GM12878 (cell line): ENCODE measurements at regions not wholly inside any gene's neighbourhood (a gene's known extent, or its start where the extent isn't known, plus 50 kb on each side); places are given as distances from the start of the nearest gene placed in this dataset.

Source experiments
- ATAC-seq: fragments of 200-7000 bp; cut with Tn5 transposase; 3 replicates; pipeline ENCODE4 v1.9.1; 2020; ENCODE audit warnings: mild to moderate bottlenecking, moderate library complexity
- BruUV-seq: library from RNA; stranded (reverse); fragments of 400-500 nt; replicated peaks from 2 replicates; lab custom pipeline; 2021; lab: Mats Ljungman, UMichigan
- CTCF ChIA-PET: fragments of 300-600 bp; sonication (Branson Sonifier 250); formaldehyde crosslinking; extraction: SDS; loops from one replicate; lab custom pipeline; 2021; ENCODE audit warnings: inconsistent platforms; lab: Yijun Ruan, JAX
- POLR2A ChIA-PET: fragments of 350-600 bp; formaldehyde crosslinking; extraction: SDS; loops from one replicate; lab custom pipeline; 2021; ENCODE audit warnings: inconsistent platforms; lab: Charles Lee
- RAD21 ChIA-PET: fragments of 300-600 bp; sonication (Branson Sonifier 250); formaldehyde crosslinking; loops from one replicate; lab custom pipeline; 2023; ENCODE audit warnings: antibody characterized with exemption; ENCODE audit not compliant: unreplicated experiment; lab: Charles Lee
- SMC1A ChIA-PET: fragments of 300-600 bp; sonication (Branson Sonifier 250); formaldehyde crosslinking; loops from one replicate; lab custom pipeline; 2023; ENCODE audit not compliant: unreplicated experiment, uncharacterized antibody; lab: Charles Lee
- DNase-seq: peaks from one replicate; pipeline ENCODE4 v3.0.0-alpha.2; 2011; ENCODE audit warnings: low read depth, low spot score
- FAIRE-seq: peaks from 3 replicates; lab custom pipeline; 2011; peaks lifted over from hg19 to GRCh38; lab: Jason Lieb, UNC
- H2AFZ ChIP-seq: 2 replicates; pipeline ENCODE4 v1.6.0; 2011; ENCODE audit warnings: low read depth, low read length, control low read depth; ENCODE audit not compliant: control insufficient read depth
- H3K27ac ChIP-seq: 2 replicates; pipeline ENCODE4 v1.5.1; 2011; ENCODE audit warnings: control low read depth; ENCODE audit not compliant: control insufficient read depth, insufficient read depth
- H3K27me3 ChIP-seq, 2 experiments: replicated peaks in 1 of 2; 2 replicates each; pipeline versions ENCODE4 v1.6.0 to v1.6.1; 2011; ENCODE audit warnings: low read length in 1 of 2; ENCODE audit not compliant: control insufficient read depth in 2 of 2, insufficient read depth in 2 of 2
- H3K36me3 ChIP-seq, 2 experiments: 2 replicates each; pipeline ENCODE4 v1.5.1; 2011; ENCODE audit warnings: low read length in 1 of 2; ENCODE audit not compliant: control insufficient read depth in 2 of 2, insufficient read depth in 2 of 2
- H3K4me1 ChIP-seq: 2 replicates; pipeline ENCODE4 v1.6.1; 2011; ENCODE audit warnings: mild to moderate bottlenecking, low read length, moderate library complexity, mixed read lengths; ENCODE audit not compliant: control insufficient read depth, insufficient read depth
- H3K4me2 ChIP-seq: 2 replicates; pipeline ENCODE4 v1.6.0; 2011; ENCODE audit warnings: control low read depth; ENCODE audit not compliant: control insufficient read depth, insufficient read depth
- H3K4me3 ChIP-seq: fragments of 200-600 bp; sonication (generic); 2 replicates; pipeline ENCODE4 v1.5.1; 2016
- H3K79me2 ChIP-seq: 2 replicates; pipeline ENCODE4 v1.6.0; 2011; ENCODE audit warnings: low read length; ENCODE audit not compliant: control insufficient read depth, insufficient read depth
- H3K9ac ChIP-seq: 2 replicates; pipeline ENCODE4 v1.8.0; 2011; ENCODE audit warnings: low read length, control low read depth, mixed read lengths; ENCODE audit not compliant: control insufficient read depth, insufficient read depth
- H3K9me3 ChIP-seq: replicated peaks from 3 replicates; pipeline ENCODE4 v1.5.1; 2011; ENCODE audit warnings: mild to moderate bottlenecking, low read length; ENCODE audit not compliant: control insufficient read depth, insufficient read depth
- H4K20me1 ChIP-seq: 2 replicates; pipeline ENCODE4 v1.6.0; 2011; ENCODE audit not compliant: control insufficient read depth, insufficient read depth
- CREB1 ChIP-seq: IDR thresholded peaks from 2 replicates; pipeline ENCODE4 v1.6.1; 2012; ENCODE audit warnings: low read depth, mild to moderate bottlenecking, inconsistent platforms
- CREM ChIP-seq: IDR thresholded peaks from 2 replicates; pipeline ENCODE4 v1.6.1; 2014; ENCODE audit warnings: antibody characterized with exemption, low read depth
- EED ChIP-seq: sonication (generic); IDR thresholded peaks from 2 replicates; pipeline ENCODE4 v1.6.1; 2016; ENCODE audit warnings: antibody characterized with exemption, low read depth
- EGR1 ChIP-seq, 2 experiments: IDR thresholded peaks; 1 replicate in 1 of 2; 2 replicates in 1 of 2; pipeline ENCODE4 v1.6.1; 2011 to 2012; ENCODE audit warnings: low read depth in 2 of 2, low read length in 2 of 2, borderline replicate concordance in 1 of 2, mild to moderate bottlenecking in 1 of 2, moderate library complexity in 1 of 2
- FOXK2 ChIP-seq: fragments of 450-650 bp; IDR thresholded peaks from 2 replicates; pipeline ENCODE4 v1.6.1; 2017; ENCODE audit warnings: mild to moderate bottlenecking, moderate library complexity
- IKZF1 ChIP-seq: fragments of 450-650 bp; conservative IDR thresholded peaks from 2 replicates; pipeline ENCODE4 v1.6.1; 2017; ENCODE audit warnings: antibody characterized with exemption, mild to moderate bottlenecking
- IKZF2 ChIP-seq, 2 experiments: fragments of 450-650 bp; IDR thresholded peaks; 2 replicates each; pipeline ENCODE4 v1.6.1; 2017; ENCODE audit warnings: mild to moderate bottlenecking in 2 of 2, moderate library complexity in 2 of 2
- NR2C2 ChIP-seq: IDR thresholded peaks from 2 replicates; pipeline ENCODE4 v1.6.1; 2011; ENCODE audit warnings: borderline replicate concordance, low read depth; ENCODE audit not compliant: control insufficient read depth, insufficient read length
- POU2F2 ChIP-seq: IDR thresholded peaks from 3 replicates; pipeline ENCODE4 v1.6.1; 2011; ENCODE audit warnings: low read depth, mild to moderate bottlenecking, low read length, borderline replicate concordance
- RB1 ChIP-seq: fragments of 450-650 bp; formaldehyde crosslinking; IDR thresholded peaks from 2 replicates; pipeline ENCODE4 v1.6.1; 2017; ENCODE audit warnings: mild to moderate bottlenecking, borderline replicate concordance
- RBBP5 ChIP-seq: fragments of 200-600 bp; sonication (generic); conservative IDR thresholded peaks from 2 replicates; pipeline ENCODE4 v1.6.1; 2016
- RFX5 ChIP-seq: IDR thresholded peaks from 2 replicates; pipeline ENCODE4 v1.6.1; 2011; ENCODE audit warnings: low read depth, low read length, improper control_type of control experiment
- SIX5 ChIP-seq: IDR thresholded peaks from 2 replicates; pipeline ENCODE4 v1.6.1; 2011; ENCODE audit warnings: mild to moderate bottlenecking, low read depth, low read length, moderate library complexity; ENCODE audit not compliant: severe bottlenecking
- SMARCA5 ChIP-seq: fragments of 450-650 bp; IDR thresholded peaks from 2 replicates; pipeline ENCODE4 v1.6.1; 2017; ENCODE audit warnings: mild to moderate bottlenecking
- SRF ChIP-seq, 2 experiments: IDR thresholded peaks; 2 replicates each; pipeline ENCODE4 v1.6.1; 2011; ENCODE audit warnings: low read depth in 2 of 2, low read length in 2 of 2, mild to moderate bottlenecking in 1 of 2, moderate library complexity in 1 of 2
- ZNF592 ChIP-seq: fragments of 450-650 bp; IDR thresholded peaks from 2 replicates; pipeline ENCODE4 v1.6.1; 2017; ENCODE audit warnings: mild to moderate bottlenecking, moderate library complexity
- WGBS: methylation state at CpG from one replicate; pipeline ENCODE4 v1.1.6; 2016; ENCODE audit warnings: low lambda C conversion rate; ENCODE audit not compliant: insufficient replicate concordance, insufficient coverage; ENCODE audit errors: missing lambda C conversion rate; 5-methylcytosine and 5-hydroxymethylcytosine counted together
- in situ Hi-C: fragments of 300-500 bp; cut with MboI; formaldehyde crosslinking; loops from 9 replicates; pipeline ENCODE4 v1.14.3; 2018; ENCODE audit warnings: mixed read lengths
- intact Hi-C: fragments of 100-400 bp; cut with micrococcal nuclease; formaldehyde crosslinking; loops from one replicate; pipeline ENCODE4 v1.14.2; 2022; ENCODE audit not compliant: unreplicated experiment
- TF ChIP-seq, protein P1 (sequence below): fragments of 450-650 bp; IDR thresholded peaks from 2 replicates; pipeline ENCODE4 v1.6.1; 2017; ENCODE audit warnings: low read depth, mild to moderate bottlenecking, moderate library complexity

DNA sequence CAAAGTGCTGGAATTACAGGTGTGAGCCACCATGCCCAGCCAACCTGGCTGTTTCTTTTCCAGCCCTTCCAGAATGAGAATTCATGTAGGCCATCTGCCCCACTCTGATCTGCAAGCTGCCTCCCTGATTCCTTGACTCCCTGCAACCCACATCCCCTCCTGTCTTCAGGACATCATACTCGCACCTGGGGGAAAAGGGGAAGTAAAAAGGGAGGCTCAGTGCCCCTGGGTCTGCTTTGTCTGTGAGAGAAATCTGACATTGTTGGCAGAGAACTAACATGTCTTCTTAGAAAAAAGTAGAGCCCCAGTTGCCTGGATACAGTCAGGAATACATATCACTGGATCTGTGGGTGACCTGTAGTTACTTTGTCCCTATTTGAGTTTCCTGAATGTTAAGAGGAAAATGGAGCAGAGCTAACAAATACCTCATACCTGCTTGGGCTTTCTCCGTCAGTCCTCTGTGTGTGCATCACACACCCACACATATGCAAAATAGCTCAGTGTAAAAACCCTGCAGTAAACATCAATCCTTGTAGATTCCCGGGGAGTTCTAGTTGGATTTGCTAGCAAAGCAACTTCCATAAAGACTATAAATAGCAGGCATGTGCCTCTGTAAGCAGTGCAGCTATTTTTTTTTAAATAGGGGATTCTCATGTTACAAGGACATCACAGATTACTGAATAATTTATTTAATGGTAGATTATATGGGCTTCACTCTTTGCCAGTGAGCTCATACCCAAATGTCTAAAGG, 62.9 kb downstream of the TEX35 start:
- Histone ChIP-seq H3K4me3 (peak overlapping the region; percentile 34; the same call in 1 of the 2 replicates), H2AFZ (peak overlapping the region; percentile 42), H3K9ac (no peak overlapping the region), H3K79me2 (no peaks in the 10 kb centered on the region), H3K27ac (peak overlapping the region; percentile 9; the same call in 1 of the 2 replicates), H3K27me3 (no peaks in the 10 kb centered on the region), H3K36me3 (no peaks in the 10 kb centered on the region), H3K9me3 (no peaks in the 10 kb centered on the region), H3K4me1 (peaks cover 62% of the 10 kb centered on the region), H3K4me2 (peak overlapping the region; percentile 40), H4K20me1 (no peaks in the 10 kb centered on the region)
- DNase-seq (peak; percentile 19), ATAC-seq (peak; percentile 21; the same call in 1 of the 3 replicates), FAIRE-seq (no peak)
- CTCF ChIA-PET, result interaction anchor here (0.9 to 1.4 kb wide), 6 partner anchors 10 to 74 kb away, joined by 3 to 5 read pairs (median 3); no protein-coding TSS in a partner anchor
- 4% methylated on average over 3 of the region's 3 CpGs for WGBS
- in situ Hi-C loops, result no loop called here
- intact Hi-C loops, result no loop called here
- SMC1A ChIA-PET, result interaction anchor here (0.9 to 8.9 kb wide), 9 partner anchors 11 to 178 kb away, joined by 3 to 77 read pairs (median 6); no protein-coding TSS in a partner anchor
- TF ChIP-seq SIX5, result no peak
- TF ChIP-seq SRF (IDR thresholded peaks at IDR 0.05; ENCODE audit: low read depth in 2 of 2, low read length in 2 of 2), result no peak
- TF ChIP-seq RB1, result no peak
- TF ChIP-seq RBBP5, result no peak
- TF ChIP-seq IKZF2 (IDR thresholded peaks at IDR 0.05), result peak; percentile 57 to 70
- TF ChIP-seq NR2C2, result no peak
- peak in 1 of 2 experiments; percentile 42; a peak in 1 of 3 replicates for TF ChIP-seq EGR1 (IDR thresholded peaks at IDR 0.05; ENCODE audit: borderline replicate concordance in 1 of 2, low read depth in 2 of 2, low read length in 2 of 2)
- no peak for TF ChIP-seq RFX5
- TF ChIP-seq, protein P1, sequence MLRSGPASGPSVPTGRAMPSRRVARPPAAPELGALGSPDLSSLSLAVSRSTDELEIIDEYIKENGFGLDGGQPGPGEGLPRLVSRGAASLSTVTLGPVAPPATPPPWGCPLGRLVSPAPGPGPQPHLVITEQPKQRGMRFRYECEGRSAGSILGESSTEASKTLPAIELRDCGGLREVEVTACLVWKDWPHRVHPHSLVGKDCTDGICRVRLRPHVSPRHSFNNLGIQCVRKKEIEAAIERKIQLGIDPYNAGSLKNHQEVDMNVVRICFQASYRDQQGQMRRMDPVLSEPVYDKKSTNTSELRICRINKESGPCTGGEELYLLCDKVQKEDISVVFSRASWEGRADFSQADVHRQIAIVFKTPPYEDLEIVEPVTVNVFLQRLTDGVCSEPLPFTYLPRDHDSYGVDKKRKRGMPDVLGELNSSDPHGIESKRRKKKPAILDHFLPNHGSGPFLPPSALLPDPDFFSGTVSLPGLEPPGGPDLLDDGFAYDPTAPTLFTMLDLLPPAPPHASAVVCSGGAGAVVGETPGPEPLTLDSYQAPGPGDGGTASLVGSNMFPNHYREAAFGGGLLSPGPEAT, result peak; percentile 45; the same call in 1 of the 2 replicates
- TF ChIP-seq FOXK2, result no peak
- no peak for TF ChIP-seq SMARCA5
- TF ChIP-seq CREM, result 0 out of 2 replicates have a peak, but pooled peaks have one; percentile 18
- peak; percentile 93; the same call in 2 of the 3 replicates for TF ChIP-seq POU2F2
- peak; percentile 47; the same call in 1 of the 2 replicates for TF ChIP-seq CREB1
- peak; percentile 55; the same call in 1 of the 2 replicates for TF ChIP-seq IKZF1
- TF ChIP-seq ZNF592, result no peak
- peak; percentile 52 for TF ChIP-seq EED
- POLR2A ChIA-PET, result interaction anchor here (0.8 to 1.0 kb wide), 2 partner anchors 23 to 38 kb away, joined by 3 read pairs; no protein-coding TSS in a partner anchor
- RAD21 ChIA-PET, result interaction anchor here (0.7 to 2.2 kb wide), 9 partner anchors 10 to 175 kb away, joined by 3 to 12 read pairs (median 4); no protein-coding TSS in a partner anchor
- no TSS peak for BruUV-seq
